Stimulated activated memory B cell treated with anti-CD40 and anti-IgM and Interleukin-4, amounts not matched to agents 10 μg/mL and 1 μg/mL and 100 μg/mL, for 72 hours (primary cell): ENCODE measurements at regions not wholly inside any gene's neighbourhood (a gene's known extent, or its start where the extent isn't known, plus 50 kb on each side); places are given as distances from the start of the nearest gene placed in this dataset.

ENCODE experiments used
- ATAC-seq: fragments of 150-1000 bp; cut with Tn5 transposase; 2 replicates; pipeline ENCODE4 v1.10.0; 2021
- H3K27ac Mint-ChIP-seq: one replicate; pipeline ENCODE4 v1.8.0; 2022; ENCODE audit warnings: mild to moderate bottlenecking, mixed read lengths
- H3K27me3 Mint-ChIP-seq: one replicate; pipeline ENCODE4 v1.8.0; 2022; ENCODE audit warnings: mixed read lengths
- H3K36me3 Mint-ChIP-seq: one replicate; pipeline ENCODE4 v1.8.0; 2022; ENCODE audit warnings: mixed read lengths
- H3K4me1 Mint-ChIP-seq: one replicate; pipeline ENCODE4 v1.8.0; 2022; ENCODE audit warnings: mixed read lengths
- H3K4me3 Mint-ChIP-seq: one replicate; pipeline ENCODE4 v1.8.0; 2022; ENCODE audit warnings: mild to moderate bottlenecking, moderate library complexity, mixed read lengths
- H3K9me3 Mint-ChIP-seq: one replicate; pipeline ENCODE4 v1.8.0; 2022; ENCODE audit warnings: mixed read lengths

- H3K27ac Mint-ChIP-seq: no peak overlapping the region
- H3K4me1 Mint-ChIP-seq: peaks cover 20% of the 10 kb centered on the region
- no peak overlapping the region for H3K4me3 Mint-ChIP-seq
- H3K27me3 Mint-ChIP-seq: peaks cover 29% of the 10 kb centered on the region
- H3K36me3 Mint-ChIP-seq: no peaks in the 10 kb centered on the region
- peaks cover 3% of the 10 kb centered on the region for H3K9me3 Mint-ChIP-seq
- ATAC-seq: no peak
These were observed 180.3 kb upstream of the ADRA1B start for GRCh38 chr5:159735749-159736660.

GRCh38 chr5:159736844-159737243, 179.4 kb upstream of the ADRA1B start:
- H3K27ac Mint-ChIP-seq: no peak overlapping the region
- no peak for ATAC-seq
- no peaks in the 10 kb centered on the region for H3K36me3 Mint-ChIP-seq
- H3K4me1 Mint-ChIP-seq: peaks cover 15% of the 10 kb centered on the region
- H3K27me3 Mint-ChIP-seq: peaks cover 21% of the 10 kb centered on the region
- H3K4me3 Mint-ChIP-seq: no peak overlapping the region
- peaks cover 7% of the 10 kb centered on the region for H3K9me3 Mint-ChIP-seq

GRCh38 chr5:159737263-159737662, 179.0 kb upstream of the ADRA1B start:
- no peak for ATAC-seq
- Mint-ChIP-seq H3K4me3 (no peak overlapping the region), H3K4me1 (peaks cover 14% of the 10 kb centered on the region), H3K27me3 (peaks cover 19% of the 10 kb centered on the region), H3K27ac (no peak overlapping the region), H3K36me3 (no peaks in the 10 kb centered on the region), H3K9me3 (peaks cover 7% of the 10 kb centered on the region)

- Mint-ChIP-seq H3K36me3 (no peaks in the 10 kb centered on the region), H3K27ac (no peak overlapping the region), H3K4me3 (no peak overlapping the region), H3K27me3 (no peaks in the 10 kb centered on the region), H3K4me1 (no peaks in the 10 kb centered on the region), H3K9me3 (peaks cover 4% of the 10 kb centered on the region)
- no peak for ATAC-seq
These were observed 174.4 kb upstream of the ADRA1B start for GRCh38 chr5:159741829-159742322.

GRCh38 chr5:159743234-159743633, 173.0 kb upstream of the ADRA1B start:
- Mint-ChIP-seq H3K27me3 (no peaks in the 10 kb centered on the region), H3K4me1 (no peaks in the 10 kb centered on the region), H3K9me3 (peaks cover 4% of the 10 kb centered on the region), H3K4me3 (no peak overlapping the region), H3K27ac (no peak overlapping the region), H3K36me3 (no peaks in the 10 kb centered on the region)
- no peak for ATAC-seq

GRCh38 chr5:159746707-159747106, 169.6 kb upstream of the ADRA1B start:
- H3K4me1 Mint-ChIP-seq: no peaks in the 10 kb centered on the region
- no peak for ATAC-seq

GRCh38 chr5:159749146-159749545, 167.1 kb upstream of the ADRA1B start:
- Mint-ChIP-seq H3K27ac (no peak overlapping the region), H3K27me3 (no peaks in the 10 kb centered on the region), H3K9me3 (peaks cover 3% of the 10 kb centered on the region), H3K4me3 (no peak overlapping the region), H3K36me3 (peaks cover 6% of the 10 kb centered on the region), H3K4me1 (no peaks in the 10 kb centered on the region)
- no peak for ATAC-seq

More at GRCh38 chr5:159746707-159747106, 169.6 kb upstream of the ADRA1B start:
- Mint-ChIP-seq H3K27ac (no peak overlapping the region), H3K9me3 (peaks cover 1% of the 10 kb centered on the region), H3K27me3 (no peaks in the 10 kb centered on the region), H3K36me3 (no peaks in the 10 kb centered on the region), H3K4me3 (no peak overlapping the region)

GRCh38 chr5:159750226-159750625, 166.1 kb upstream of the ADRA1B start:
- no peak overlapping the region for H3K4me3 Mint-ChIP-seq
- H3K27ac Mint-ChIP-seq: no peak overlapping the region
- no peak for ATAC-seq
- H3K4me1 Mint-ChIP-seq: no peaks in the 10 kb centered on the region
- peaks cover 3% of the 10 kb centered on the region for H3K9me3 Mint-ChIP-seq
- peaks cover 6% of the 10 kb centered on the region for H3K36me3 Mint-ChIP-seq
- H3K27me3 Mint-ChIP-seq: no peaks in the 10 kb centered on the region

GRCh38 chr5:159751459-159751858, 164.8 kb upstream of the ADRA1B start:
- no peak for ATAC-seq
- Mint-ChIP-seq H3K4me1 (no peaks in the 10 kb centered on the region), H3K27me3 (no peaks in the 10 kb centered on the region), H3K4me3 (no peak overlapping the region), H3K9me3 (peaks cover 3% of the 10 kb centered on the region), H3K36me3 (peaks cover 6% of the 10 kb centered on the region), H3K27ac (no peak overlapping the region)

- Mint-ChIP-seq H3K27me3 (no peaks in the 10 kb centered on the region), H3K4me1 (no peaks in the 10 kb centered on the region), H3K36me3 (peaks cover 6% of the 10 kb centered on the region), H3K9me3 (peaks cover 3% of the 10 kb centered on the region), H3K4me3 (no peak overlapping the region), H3K27ac (no peak overlapping the region)
- no peak for ATAC-seq
These were observed 163.5 kb upstream of the ADRA1B start for GRCh38 chr5:159752622-159753275.

- H3K9me3 Mint-ChIP-seq: no peaks in the 10 kb centered on the region
- H3K27me3 Mint-ChIP-seq: no peaks in the 10 kb centered on the region
- H3K4me3 Mint-ChIP-seq: no peak overlapping the region
These were observed 158.1 kb upstream of the ADRA1B start for GRCh38 chr5:159758189-159758588.

GRCh38 chr5:159759791-159760290, 156.4 kb upstream of the ADRA1B start:
- peaks cover 10% of the 10 kb centered on the region for H3K4me1 Mint-ChIP-seq
- H3K36me3 Mint-ChIP-seq: no peaks in the 10 kb centered on the region
- no peak overlapping the region for H3K4me3 Mint-ChIP-seq
- H3K27me3 Mint-ChIP-seq: no peaks in the 10 kb centered on the region
- ATAC-seq: no peak
- no peaks in the 10 kb centered on the region for H3K9me3 Mint-ChIP-seq
- H3K27ac Mint-ChIP-seq: no peak overlapping the region

More at GRCh38 chr5:159758189-159758588, 158.1 kb upstream of the ADRA1B start:
- Mint-ChIP-seq H3K36me3 (no peaks in the 10 kb centered on the region), H3K4me1 (no peaks in the 10 kb centered on the region), H3K27ac (no peak overlapping the region)
- ATAC-seq: no peak

- Mint-ChIP-seq H3K4me1 (peaks cover 23% of the 10 kb centered on the region), H3K9me3 (no peaks in the 10 kb centered on the region), H3K27ac (no peak overlapping the region), H3K4me3 (no peak overlapping the region), H3K27me3 (peaks cover 4% of the 10 kb centered on the region), H3K36me3 (no peaks in the 10 kb centered on the region)
- no peak for ATAC-seq
These were observed 153.4 kb upstream of the ADRA1B start for GRCh38 chr5:159762921-159763320.

GRCh38 chr5:159763562-159763961, 152.7 kb upstream of the ADRA1B start:
- ATAC-seq: no peak
- Mint-ChIP-seq H3K36me3 (no peaks in the 10 kb centered on the region), H3K9me3 (no peaks in the 10 kb centered on the region), H3K27me3 (peaks cover 7% of the 10 kb centered on the region), H3K4me1 (peaks cover 23% of the 10 kb centered on the region), H3K4me3 (no peak overlapping the region), H3K27ac (no peak overlapping the region)

- Mint-ChIP-seq H3K4me3 (no peak overlapping the region), H3K36me3 (no peaks in the 10 kb centered on the region), H3K9me3 (no peaks in the 10 kb centered on the region), H3K4me1 (peaks cover 23% of the 10 kb centered on the region), H3K27ac (no peak overlapping the region), H3K27me3 (peaks cover 7% of the 10 kb centered on the region)
- ATAC-seq: no peak
These were observed 151.8 kb upstream of the ADRA1B start for GRCh38 chr5:159764283-159765134.
